NCI-H460 (cell line): ENCODE measurements at regions not wholly inside any gene's neighbourhood (a gene's known extent, or its start where the extent isn't known, plus 50 kb on each side); places are given as distances from the start of the nearest gene placed in this dataset.
"Not testable (repeated sequence)": the region's sequence is repeated elsewhere in the genome, so short reads cannot be mapped to it uniquely, and the experiment has no call there.

Source experiments
- DNase-seq: peaks from one replicate; pipeline ENCODE4 v3.0.0-alpha.2; 2016; ENCODE audit warnings: low read depth; ENCODE audit errors: extremely low read depth

GRCh38 chr4:123624959-123625358 is 228.4 kb downstream of the SPRY1 start:
- no peak for DNase-seq

- DNase-seq: no peak
These were observed 231.7 kb downstream of the SPRY1 start for GRCh38 chr4:123628288-123628687.

- no peak for DNase-seq
These were observed 235.4 kb downstream of the SPRY1 start for GRCh38 chr4:123631786-123632692.

GRCh38 chr4:123632693-123633030 is 236.1 kb downstream of the SPRY1 start:
- no peak for DNase-seq

- DNase-seq: no peak
These were observed 242.2 kb downstream of the SPRY1 start for GRCh38 chr4:123638834-123639233.

- DNase-seq: no peak
These were observed 243.7 kb downstream of the SPRY1 start for GRCh38 chr4:123640271-123640670.

- no peak for DNase-seq
These were observed 244.2 kb downstream of the SPRY1 start for GRCh38 chr4:123640824-123641223.

GRCh38 chr4:123643691-123644090 is 247.1 kb downstream of the SPRY1 start:
- no peak for DNase-seq

- no peak for DNase-seq
These were observed 252.7 kb downstream of the SPRY1 start for GRCh38 chr4:123649250-123649644.

- DNase-seq: no peak
These were observed 253.2 kb downstream of the SPRY1 start for GRCh38 chr4:123649645-123650391.

- no peak for DNase-seq
These were observed 254.5 kb downstream of the SPRY1 start for GRCh38 chr4:123651066-123651465.

- DNase-seq: no peak
These were observed 255.1 kb downstream of the SPRY1 start for GRCh38 chr4:123651536-123652180.

GRCh38 chr4:123652476-123652875 is 255.9 kb downstream of the SPRY1 start:
- no peak for DNase-seq

GRCh38 chr4:123653236-123653635 is 256.6 kb downstream of the SPRY1 start:
- no peak for DNase-seq

GRCh38 chr4:123656746-123657294 is 260.2 kb downstream of the SPRY1 start:
- DNase-seq: not testable (repeated sequence)

GRCh38 chr4:123657606-123658005 is 261.0 kb downstream of the SPRY1 start:
- not testable (repeated sequence) for DNase-seq

GRCh38 chr4:123659262-123659661 is 262.7 kb downstream of the SPRY1 start:
- DNase-seq: no peak

- no peak for DNase-seq
These were observed 263.1 kb downstream of the SPRY1 start for GRCh38 chr4:123659730-123660129.

GRCh38 chr4:123661080-123661737 is 264.6 kb downstream of the SPRY1 start:
- DNase-seq: no peak

GRCh38 chr4:123662827-123663226 is 266.2 kb downstream of the SPRY1 start:
- no peak for DNase-seq

- no peak for DNase-seq
These were observed 269.9 kb downstream of the SPRY1 start for GRCh38 chr4:123666486-123666885.
